ENCODE measurements at regions not wholly inside any gene's neighbourhood (a gene's known extent, or its start where the extent isn't known, plus 50 kb on each side); places are given as distances from the start of the nearest gene placed in this dataset.

DNA sequence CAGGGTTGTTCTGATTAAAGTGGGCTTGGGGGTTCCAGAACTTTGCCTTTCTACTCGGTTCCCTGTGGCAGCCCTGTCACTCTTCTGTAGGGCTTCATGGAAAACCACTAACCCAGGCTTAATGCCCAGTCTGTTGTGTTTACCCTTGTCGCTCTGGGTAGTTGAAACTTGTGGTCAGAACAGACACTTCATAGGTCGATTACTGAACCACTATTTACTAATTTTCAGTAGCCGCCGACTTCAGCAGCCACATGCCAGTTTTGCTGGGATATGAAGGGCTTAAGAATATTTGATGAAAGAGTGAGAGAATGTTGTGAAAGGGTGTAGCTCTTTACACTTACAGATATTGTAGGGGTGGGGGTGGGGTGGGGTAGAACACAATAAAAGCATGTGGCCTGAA is 362.3 kb downstream of the RND3 start:
- TF ChIP-seq, protein P1, sequence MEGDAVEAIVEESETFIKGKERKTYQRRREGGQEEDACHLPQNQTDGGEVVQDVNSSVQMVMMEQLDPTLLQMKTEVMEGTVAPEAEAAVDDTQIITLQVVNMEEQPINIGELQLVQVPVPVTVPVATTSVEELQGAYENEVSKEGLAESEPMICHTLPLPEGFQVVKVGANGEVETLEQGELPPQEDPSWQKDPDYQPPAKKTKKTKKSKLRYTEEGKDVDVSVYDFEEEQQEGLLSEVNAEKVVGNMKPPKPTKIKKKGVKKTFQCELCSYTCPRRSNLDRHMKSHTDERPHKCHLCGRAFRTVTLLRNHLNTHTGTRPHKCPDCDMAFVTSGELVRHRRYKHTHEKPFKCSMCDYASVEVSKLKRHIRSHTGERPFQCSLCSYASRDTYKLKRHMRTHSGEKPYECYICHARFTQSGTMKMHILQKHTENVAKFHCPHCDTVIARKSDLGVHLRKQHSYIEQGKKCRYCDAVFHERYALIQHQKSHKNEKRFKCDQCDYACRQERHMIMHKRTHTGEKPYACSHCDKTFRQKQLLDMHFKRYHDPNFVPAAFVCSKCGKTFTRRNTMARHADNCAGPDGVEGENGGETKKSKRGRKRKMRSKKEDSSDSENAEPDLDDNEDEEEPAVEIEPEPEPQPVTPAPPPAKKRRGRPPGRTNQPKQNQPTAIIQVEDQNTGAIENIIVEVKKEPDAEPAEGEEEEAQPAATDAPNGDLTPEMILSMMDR (conservative IDR thresholded peaks at IDR 0.05; ENCODE audit: low read depth, low read length) = no peak
- TF ChIP-seq EZH2phosphoT487 (IDR thresholded peaks at IDR 0.05; ENCODE audit: borderline replicate concordance, low read length) = no peak
- no peak for TF ChIP-seq EZH2 (IDR thresholded peaks at IDR 0.05; ENCODE audit: low read length, unreplicated experiment)

Measured in PC-3 (cell line).